D721Med (cell line): ENCODE measurements at regions not wholly inside any gene's neighbourhood (a gene's known extent, or its start where the extent isn't known, plus 50 kb on each side); places are given as distances from the start of the nearest gene placed in this dataset.
"Not testable (repeated sequence)": the region's sequence is repeated elsewhere in the genome, so short reads cannot be mapped to it uniquely, and the experiment has no call there.

Experiments
- DNase-seq: peaks from one replicate; pipeline ENCODE4 v3.0.0; 2011; ENCODE audit warnings: low spot score; ENCODE audit not compliant: insufficient read length
- FAIRE-seq: peaks from 2 replicates; lab custom pipeline; 2011; peaks lifted over from hg19 to GRCh38; lab: Jason Lieb, UNC
- TF ChIP-seq, protein P1 (sequence below): IDR thresholded peaks from 2 replicates; pipeline ENCODE4 v1.5.1; 2012; ENCODE audit warnings: mild to moderate bottlenecking, control low read depth; ENCODE audit not compliant: insufficient read depth; ENCODE audit errors: missing control alignments

DNA sequence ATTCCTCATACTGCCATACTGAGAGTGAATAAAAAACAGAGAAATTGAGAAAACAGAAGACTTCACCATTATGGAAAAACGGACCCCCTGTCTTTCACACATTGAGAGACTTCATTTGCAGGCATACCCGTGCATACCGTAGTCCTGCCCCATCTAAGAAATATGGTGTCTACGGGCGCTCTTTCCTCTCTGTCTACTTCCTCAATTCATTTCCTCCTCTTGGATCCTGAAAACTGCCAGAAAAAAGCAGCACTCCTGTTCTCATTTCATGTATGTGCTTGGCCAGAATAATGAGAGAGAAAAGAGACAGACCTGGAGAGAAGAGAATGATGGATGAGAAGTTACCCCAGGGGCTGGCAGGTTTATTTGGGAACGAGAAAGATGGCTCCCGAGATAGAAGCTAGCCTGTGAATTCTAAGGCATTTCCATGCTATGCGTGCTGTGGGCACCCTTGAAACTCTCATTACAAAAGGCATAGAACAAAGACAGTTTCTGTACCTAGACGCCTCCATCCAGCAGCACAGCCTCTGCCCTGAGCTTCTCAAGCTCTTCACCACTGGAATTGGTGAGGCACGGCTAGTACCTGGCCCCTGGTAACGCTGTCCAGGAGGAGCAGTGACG lies 62.5 kb upstream of the EPHB3 start:
- TF ChIP-seq, protein P1, sequence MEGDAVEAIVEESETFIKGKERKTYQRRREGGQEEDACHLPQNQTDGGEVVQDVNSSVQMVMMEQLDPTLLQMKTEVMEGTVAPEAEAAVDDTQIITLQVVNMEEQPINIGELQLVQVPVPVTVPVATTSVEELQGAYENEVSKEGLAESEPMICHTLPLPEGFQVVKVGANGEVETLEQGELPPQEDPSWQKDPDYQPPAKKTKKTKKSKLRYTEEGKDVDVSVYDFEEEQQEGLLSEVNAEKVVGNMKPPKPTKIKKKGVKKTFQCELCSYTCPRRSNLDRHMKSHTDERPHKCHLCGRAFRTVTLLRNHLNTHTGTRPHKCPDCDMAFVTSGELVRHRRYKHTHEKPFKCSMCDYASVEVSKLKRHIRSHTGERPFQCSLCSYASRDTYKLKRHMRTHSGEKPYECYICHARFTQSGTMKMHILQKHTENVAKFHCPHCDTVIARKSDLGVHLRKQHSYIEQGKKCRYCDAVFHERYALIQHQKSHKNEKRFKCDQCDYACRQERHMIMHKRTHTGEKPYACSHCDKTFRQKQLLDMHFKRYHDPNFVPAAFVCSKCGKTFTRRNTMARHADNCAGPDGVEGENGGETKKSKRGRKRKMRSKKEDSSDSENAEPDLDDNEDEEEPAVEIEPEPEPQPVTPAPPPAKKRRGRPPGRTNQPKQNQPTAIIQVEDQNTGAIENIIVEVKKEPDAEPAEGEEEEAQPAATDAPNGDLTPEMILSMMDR: no peak
- DNase-seq (no peak), FAIRE-seq (no peak)

DNA sequence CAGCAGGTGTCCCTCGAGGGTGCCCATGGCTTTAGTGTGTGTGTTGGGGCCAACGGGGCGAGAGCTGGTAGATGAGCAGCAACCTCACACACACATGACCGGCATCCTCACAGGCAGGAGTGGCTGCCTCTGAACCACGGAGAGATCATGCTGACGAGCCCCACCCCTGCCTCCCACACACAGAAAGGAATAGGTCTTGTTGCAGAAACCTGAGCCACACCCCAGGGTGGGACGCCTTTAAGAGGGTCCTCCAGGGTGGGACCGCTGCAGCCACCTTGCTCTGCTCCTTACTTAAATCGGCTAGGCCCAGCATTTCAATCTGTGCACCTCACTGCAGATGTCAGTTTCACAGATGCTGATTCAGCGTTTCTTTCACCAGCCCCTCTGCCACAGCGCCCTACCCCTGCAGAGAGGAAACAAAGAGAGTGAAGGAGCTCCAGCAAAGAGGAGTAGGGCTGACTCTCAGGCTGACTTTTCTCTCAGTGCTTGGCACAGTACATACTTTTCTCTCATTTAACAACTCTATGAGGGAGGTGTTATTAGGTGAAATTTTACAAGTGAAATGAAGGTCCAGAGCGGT lies 61.2 kb upstream of the EPHB3 start:
- DNase-seq (no peak), FAIRE-seq (no peak)
- TF ChIP-seq, protein P1: no peak

DNA sequence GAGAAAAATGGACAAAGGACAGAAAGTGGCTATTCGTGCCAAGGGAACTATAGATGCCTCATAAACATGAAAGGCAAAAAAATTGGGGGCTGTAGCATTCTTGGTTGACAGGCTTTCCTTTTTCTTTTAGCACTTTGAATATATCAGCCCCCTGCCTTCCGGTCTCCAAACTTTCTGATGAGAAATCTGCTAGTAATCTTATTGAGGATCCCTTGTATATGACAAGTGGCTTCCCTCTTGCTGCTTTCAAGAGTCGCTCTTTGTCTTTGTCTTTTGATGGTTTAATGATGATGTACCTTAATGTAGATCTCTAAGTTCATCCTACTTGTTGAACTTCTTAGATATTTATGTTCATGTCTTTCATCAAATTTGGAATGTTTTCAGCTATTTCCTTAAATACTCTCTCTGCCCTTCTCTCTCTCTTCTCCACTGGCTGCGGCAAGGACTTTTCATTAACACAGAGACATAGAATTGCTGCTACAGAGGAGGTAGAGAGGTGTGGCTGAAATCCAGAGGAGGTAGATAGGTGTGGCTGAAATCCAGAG lies 59.4 kb upstream of the EPHB3 start:
- no peak for FAIRE-seq
- TF ChIP-seq, protein P1: no peak
- DNase-seq: no peak

DNA sequence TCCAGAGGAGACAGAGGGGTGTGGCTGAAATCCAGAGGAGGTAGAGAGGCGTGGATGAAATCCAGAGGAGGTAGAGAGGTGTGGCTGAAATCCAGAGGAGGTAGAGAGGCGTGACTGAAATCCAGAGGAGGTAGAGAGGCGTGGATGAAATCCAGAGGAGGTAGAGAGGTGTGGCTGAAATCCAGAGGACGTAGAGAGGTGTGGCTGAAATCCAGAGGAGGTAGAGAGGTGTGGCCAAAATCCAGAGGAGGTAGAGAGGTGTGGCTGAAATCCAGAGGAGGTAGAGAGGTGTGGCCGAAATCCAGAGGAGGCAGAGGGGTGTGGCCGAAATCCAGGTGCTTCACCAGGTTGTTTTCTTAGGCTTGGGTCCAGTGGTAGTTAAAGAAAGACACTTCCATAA lies 58.7 kb upstream of the EPHB3 start:
- DNase-seq, FAIRE-seq: not testable (repeated sequence)

DNA sequence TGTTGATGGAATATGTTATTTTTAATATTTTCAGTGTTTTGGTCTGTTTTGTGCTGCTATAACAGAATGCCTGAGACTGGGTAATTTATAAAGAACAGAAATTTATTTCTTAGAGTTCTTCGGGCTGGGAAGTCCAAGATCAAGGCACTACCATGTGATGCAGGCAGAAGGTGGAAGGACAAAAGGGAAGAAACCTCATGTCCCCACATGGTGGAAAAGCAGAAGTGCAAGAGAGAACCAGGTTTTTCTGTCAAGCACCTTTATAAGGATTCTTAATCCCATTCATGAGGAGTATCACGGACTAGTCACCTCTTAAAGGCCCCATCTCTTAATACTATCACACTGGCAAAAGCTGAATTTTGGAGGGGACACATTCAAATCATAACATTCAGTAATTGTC lies 57.9 kb upstream of the EPHB3 start:
- DNase-seq (no peak), FAIRE-seq (no peak)
- TF ChIP-seq, protein P1: no peak

DNA sequence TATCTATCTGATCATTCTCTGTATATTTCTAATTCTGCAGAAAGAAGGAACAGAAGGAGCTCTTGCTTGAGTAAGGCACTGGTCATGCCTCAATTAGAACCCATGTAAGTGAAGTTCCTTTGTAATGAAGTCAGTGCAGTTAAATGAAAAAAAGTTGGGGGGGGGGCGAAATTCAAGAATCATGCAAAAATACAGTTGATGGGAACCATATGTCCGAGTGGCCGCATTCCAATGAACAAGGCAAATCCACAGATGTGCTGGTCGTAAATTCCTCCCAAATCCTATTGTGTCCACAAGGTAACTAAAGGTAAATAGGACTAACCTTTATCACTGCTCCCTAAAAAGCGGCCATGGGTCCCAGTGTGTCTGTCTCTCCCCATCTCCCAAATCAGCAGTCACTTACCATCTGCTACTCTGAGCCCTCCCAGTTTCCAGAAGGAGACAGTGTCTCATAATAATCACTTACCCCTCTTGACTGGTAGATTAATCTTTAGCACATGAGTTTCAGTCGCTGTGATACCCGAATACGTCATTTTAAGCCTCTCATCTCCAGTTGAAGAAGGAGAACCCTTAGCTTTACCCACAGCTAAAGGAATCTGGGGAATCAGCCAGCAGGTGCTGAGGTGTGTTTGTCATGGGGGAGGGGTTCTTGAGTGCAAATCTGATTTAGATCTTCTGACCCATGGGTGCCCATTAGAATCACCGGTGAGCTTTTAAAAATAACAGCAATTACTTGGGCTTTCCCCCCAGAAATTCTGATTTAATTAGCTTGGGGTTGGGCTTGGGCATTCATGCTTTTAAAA lies 56.3 kb upstream of the EPHB3 start:
- TF ChIP-seq, protein P1: no peak
- FAIRE-seq: no peak
- no peak for DNase-seq

DNA sequence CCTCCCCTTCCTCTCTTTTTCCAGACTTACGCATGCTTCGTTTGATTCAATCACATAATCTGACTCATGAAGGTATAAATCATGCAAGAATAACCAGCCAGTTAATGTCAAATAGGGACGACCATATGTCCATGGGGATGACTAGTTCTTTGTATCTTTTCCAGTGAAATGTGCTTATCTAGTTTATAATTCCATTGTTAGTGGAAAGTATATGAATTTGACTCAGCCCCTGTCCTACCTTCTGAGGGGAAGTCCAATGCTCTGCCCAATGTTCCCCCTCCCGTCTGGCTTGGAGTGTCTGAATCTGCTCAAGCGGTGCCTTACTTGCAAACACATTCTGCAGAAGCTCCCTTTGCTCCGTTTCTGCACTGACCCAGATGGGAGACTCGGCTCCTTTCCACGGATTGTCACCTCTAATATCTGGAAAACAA lies 55.0 kb upstream of the EPHB3 start:
- DNase-seq (no peak), FAIRE-seq (no peak)
- TF ChIP-seq, protein P1: no peak
